Occipital lobe (tissue), 1 donor: ENCODE measurements at regions not wholly inside any gene's neighbourhood (a gene's known extent, or its start where the extent isn't known, plus 50 kb on each side); places are given as distances from the start of the nearest gene placed in this dataset.

Source experiments
- DNase-seq: peaks from one replicate; lab custom pipeline; 2025; lab: John Stamatoyannopoulos, UW

DNA sequence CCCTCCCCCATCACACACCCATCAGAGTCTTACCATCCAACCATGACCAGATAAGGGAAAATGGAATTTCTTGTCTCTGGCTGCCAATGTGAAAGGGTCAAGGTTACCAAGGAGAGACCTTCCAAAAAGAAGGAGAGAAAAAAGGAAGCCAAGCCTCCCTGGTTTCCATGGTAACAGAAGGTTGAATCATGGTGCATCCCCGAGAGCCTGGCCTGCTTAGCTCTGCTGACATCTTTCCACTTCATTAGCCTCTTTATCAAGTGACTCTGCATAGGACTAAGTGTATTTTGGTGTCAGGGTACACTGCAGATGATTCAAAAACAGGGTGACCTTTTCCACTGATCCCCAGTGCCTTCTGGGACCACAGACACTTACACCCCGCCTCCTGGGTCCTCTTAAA lies 225.7 kb upstream of the PPP2R3A start:
- DNase-seq: no peak

DNA sequence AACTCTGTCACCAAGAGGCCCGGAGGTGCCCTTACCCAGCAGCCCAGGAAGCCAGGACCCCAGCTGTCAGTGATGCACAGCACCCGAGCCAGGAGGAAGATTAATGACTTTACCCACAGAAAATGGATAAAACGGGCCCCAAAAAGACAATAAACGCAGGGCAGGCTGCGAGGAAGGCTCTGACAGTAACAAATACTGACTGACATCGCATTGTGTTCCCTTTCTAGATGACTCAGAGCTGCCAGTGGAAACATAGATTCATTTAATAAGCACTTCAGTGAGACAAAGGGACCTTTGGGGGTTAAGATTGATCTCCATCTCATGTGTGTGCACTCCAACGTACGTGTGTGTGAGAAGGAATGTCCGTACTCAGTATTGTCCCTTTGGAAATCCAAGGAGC lies 225.3 kb upstream of the PPP2R3A start:
- no peak for DNase-seq

DNA sequence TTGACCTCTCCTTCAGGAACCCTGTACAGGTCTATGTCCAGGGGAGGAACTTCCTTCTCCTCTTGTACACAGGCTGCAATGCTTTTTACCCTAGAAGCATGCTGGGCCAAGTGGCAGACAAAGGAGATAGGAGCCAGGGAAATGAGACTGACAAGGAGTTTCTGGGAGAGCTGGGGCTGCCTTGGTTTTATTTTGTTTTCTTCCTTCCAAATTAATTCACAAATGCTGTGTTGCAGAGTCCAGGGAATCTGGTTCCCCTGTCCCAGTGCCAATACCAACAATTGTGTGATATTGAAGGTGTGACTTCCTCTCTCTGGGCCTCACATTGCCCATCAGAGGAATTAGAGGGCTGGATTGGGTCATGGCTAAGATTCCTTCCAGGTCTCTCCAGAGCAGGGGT lies 224.8 kb upstream of the PPP2R3A start:
- DNase-seq: no peak

DNA sequence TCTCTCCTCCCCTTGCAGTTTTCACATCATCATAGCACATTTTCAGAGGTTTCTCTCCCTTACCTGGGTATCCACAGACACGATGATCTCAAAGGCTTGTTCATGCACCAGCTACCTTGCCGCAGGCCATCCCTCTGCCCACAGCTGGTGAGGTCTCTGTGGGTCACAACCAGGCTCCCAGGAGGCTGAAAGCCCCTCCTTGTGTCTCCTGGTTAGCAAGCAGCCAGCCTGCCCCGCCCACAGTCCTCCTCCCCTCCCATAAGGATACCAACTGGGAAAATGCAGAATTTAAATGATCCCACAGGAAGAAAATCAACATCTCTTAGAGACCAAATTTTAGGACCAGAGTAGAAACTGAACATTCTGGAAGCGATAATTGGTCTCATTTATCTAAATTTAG lies 213.5 kb upstream of the PPP2R3A start:
- no peak for DNase-seq

DNA sequence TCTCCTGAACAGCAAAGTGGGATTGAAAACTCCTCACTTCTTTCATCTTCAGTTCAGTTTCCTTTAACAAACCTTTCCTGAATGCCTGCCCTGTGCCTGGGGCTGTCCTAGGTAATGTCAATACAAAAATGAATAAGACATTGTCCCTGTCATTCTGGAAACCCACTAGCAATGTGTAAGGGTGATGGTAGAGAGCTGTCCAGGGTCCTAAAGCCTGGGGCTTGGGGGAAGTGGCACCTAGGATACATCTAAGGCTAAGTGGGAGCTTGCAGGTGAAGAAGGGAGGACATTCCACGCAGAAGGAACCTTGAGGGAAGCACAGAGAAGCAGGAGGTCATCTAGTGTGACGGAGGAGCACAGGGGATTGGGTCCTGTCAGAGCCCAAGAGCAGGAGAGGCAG lies 212.7 kb upstream of the PPP2R3A start:
- DNase-seq: no peak

DNA sequence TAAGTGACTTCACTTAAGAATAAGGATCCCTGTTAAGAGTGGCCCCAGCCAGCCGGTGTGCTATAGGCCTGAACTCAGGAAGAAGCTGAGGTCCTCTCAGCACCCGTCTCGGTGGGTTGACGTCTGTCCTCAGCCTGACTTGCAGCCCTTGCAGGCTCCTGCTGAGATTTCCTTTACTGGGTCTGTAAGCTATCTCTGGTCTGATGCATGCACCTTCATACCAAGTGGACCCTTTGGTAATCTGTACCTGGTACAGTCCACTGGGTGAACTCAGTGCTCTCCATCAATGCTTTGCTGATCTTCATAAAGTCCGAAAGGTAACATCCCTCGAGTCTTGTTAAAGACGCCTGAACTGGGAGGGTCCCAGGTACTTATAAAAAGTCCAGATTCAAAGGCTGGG lies 212.0 kb upstream of the PPP2R3A start:
- DNase-seq: no peak

DNA sequence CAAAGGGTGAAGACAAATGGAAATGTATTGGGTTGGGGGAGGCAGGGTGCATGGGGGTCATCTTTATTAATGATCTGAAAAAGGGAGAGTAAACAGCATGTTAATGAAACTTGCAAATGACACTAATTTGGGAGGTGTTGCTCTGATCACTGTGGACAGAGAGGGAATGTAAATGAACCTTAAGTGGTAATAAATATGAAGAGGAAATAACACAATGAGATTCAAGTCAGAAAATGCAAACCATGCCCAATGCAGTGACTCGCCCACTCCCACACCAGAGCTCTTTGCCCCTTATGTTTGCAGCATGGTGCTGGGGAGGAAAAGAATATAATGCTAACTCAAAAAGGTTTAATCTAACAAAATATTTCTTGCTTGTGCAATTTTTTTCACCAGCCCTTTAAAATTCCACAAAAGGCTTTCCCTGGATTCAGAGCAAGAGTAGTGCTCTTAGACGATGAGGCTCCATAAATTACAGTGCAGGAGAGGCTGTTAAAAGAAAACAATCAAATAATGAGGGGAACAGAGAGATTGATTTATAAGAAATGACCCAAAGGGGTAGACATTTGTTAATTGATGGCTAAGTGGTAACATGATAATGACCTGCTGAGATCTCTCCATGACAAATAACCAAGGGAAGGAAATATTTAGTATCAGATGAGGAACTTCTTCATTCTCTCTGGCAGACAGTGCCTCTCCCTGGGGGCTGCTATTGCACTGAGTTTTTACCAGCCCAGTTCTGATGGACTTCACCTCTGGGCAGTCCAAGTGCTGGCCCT lies 210.0 kb upstream of the PPP2R3A start:
- DNase-seq: no peak

DNA sequence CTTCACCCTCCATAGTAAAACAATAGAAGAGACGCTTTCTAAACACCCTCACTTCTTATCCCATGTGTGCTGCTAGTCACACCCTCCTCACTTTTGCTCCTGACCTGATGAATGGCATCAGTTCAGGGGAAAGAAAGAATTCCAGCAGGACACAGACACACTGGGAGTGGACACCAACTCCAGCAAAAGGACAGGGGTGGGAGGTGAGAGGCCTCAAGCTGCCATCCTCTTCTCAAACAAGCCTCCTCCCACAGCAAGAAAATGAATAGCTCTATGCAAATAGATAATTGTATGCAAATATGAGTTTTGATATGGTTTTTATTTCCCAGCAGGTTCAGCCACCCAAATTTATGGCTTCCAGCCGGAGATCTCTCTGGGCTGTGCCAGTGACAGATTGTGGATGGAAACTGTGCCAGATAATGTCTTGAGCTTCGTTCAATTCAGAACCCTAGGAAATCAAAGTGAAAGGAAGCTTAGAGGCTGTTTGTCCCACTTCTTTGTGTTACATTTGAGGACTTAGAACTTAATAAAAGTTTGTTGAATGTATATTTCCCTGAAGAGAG lies 209.3 kb upstream of the PPP2R3A start:
- no peak for DNase-seq

DNA sequence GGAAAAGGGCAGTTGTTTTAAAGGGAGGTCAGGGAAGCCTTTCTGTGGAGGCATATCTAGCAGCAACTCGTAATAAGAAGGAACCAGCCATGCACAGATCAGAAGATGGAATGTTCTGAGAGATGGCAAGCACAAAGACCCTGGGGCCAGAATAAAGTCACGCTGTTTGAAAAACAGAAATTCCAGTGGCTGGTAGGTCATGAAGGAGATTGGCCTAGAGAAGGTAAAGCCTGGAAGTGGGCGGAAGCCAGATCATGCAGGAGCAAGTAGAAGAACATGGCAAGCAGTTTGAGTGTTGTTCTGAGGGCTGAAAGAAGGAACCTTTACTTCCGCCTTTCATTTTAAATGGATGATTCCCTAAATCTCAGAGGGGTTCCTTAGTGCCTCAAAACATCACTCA lies 208.1 kb upstream of the PPP2R3A start:
- DNase-seq: no peak

DNA sequence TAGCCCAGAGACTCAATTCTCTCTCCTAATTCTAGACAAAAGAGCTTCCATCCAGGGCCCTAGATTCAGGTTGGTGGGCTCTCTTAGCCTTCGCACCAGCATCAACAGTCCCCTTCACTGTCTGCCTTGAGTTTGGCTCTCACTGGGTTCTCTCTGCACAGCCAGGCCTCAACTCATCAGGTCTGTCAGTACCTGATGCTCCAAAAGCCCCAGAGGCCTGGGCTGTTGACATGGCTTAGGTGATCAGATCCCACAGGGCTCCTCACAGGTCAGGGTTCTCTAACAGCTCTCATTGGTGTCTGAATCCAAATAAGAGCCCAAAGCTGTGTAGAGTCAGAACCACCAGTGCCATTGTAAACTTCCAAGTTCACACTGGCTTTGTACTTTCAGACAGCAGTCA lies 206.6 kb upstream of the PPP2R3A start:
- no peak for DNase-seq

DNA sequence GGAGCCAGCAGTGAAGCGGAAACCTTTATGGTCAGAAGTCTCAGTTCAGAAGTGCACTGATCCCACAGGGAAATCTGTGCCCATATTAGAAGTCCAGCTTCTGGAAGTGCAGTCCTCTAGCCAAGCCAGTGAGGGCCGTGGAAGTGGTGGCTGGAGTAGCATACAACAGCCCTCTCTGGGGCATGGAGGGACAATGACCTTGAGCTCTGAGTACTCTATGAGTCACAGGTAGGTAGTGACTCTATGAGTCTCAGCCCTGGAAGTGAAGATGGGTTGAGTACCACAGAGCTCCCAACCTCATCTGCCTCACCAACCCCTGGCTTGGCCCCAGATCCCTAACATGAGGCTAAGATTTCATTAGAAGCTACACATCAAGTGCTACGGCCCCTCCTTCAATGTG lies 205.9 kb upstream of the PPP2R3A start:
- DNase-seq: no peak

DNA sequence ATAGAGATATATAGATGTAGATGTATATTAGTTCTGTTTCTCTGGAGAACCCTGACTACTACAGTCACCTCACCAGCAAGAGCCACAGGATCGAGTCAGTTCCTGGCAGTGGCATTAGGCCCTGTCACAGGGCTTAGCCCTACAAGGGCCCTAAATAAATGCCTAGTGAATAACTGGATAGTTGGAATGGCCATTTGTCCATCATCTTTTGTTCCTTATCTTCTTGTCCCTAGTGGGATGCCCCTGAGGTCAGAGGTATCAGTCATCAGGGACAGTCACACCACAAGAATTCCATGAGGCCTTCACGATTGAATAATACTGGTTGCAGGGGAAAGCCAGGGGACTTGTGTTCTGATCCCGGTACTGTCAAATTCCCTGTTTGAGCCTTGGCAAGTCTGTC lies 204.9 kb upstream of the PPP2R3A start:
- no peak for DNase-seq

DNA sequence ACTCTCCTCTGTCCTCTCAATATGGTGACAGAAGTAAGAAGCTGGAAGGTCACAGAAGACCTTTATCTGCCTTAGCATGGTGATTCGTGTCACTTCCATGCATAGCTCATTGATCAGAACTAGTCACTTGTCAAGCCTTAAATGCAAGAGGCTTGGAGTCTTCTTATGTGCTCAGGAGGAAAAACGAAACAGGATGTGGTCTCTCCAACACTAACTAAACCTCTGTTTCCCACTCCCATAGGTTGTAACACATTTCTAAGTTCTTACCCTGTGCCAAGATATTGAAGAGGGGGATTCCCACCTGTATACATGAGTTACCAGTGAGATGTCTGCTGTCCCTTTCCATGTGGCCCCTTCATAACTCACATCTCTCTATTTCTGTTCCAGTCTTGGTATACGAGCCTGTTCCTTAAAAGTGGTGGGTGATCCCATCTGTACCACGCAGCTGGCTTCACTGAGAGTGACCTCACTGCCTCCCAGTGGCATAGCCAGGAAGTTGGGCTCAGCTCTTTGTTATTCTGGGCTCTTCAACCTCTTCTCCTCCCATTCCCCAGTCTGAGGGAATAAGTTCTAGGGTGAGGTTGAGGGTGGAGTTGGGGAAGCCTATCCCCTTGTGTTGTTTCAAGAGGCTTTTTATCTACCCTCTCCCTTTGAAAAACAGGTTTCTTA lies 203.2 kb upstream of the PPP2R3A start:
- DNase-seq: no peak

DNA sequence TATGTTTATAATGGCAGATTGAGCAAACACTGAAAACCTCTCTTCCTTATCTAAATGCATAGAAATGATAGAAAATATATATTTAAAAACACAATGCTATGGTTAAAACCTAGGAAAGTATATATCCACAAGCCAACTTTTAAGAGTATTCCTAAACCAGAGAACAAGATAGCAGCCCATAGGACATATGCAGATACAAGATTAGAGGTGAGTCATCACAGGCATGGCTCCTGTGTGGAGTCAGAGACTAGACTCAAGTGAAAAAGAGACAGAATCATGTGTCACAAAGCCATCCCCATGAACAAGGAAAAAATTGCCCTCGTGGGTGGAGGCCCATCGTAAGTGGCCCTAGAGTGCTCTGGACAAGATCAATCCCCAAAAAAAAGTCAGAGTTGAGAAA lies 199.4 kb upstream of the PPP2R3A start:
- DNase-seq: no peak

DNA sequence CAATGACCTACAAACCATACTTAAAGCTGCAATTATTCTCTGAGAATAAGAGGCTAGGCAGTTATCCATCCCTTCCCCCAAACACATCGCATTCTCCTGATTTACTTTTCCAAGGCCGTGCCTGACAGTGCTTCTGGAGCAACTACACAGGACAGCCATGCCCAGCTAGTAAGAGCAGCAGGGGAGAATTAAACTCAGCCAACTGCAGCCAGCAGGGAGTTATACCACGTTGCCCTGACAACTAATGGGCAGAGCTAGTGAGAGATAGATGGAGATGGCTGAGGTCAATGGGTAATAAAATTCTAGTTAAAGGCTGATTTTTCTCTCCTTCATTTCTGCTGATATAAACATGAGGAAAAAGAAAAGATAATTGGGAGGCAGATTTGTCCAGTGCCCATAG lies 193.8 kb upstream of the PPP2R3A start:
- DNase-seq: no peak

DNA sequence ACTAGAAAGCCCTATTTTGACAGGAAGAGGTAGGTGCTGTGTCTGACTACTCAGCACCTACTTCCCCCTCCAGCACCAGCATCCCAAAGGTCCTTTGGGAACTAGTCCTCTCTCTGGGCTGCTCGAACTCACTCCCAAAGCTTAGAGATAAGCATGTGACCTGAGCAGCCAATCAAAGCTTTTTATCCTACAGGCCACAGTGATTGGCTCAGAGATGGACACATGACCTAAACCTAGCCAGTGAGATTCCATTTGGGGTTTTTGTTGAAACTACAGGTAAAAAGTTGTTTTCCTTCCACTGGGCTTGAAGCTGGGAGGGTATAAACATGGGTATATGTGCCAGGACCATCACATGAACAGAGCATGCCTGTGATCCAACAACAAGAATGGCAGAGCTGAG lies 186.5 kb upstream of the PPP2R3A start:
- no peak for DNase-seq

DNA sequence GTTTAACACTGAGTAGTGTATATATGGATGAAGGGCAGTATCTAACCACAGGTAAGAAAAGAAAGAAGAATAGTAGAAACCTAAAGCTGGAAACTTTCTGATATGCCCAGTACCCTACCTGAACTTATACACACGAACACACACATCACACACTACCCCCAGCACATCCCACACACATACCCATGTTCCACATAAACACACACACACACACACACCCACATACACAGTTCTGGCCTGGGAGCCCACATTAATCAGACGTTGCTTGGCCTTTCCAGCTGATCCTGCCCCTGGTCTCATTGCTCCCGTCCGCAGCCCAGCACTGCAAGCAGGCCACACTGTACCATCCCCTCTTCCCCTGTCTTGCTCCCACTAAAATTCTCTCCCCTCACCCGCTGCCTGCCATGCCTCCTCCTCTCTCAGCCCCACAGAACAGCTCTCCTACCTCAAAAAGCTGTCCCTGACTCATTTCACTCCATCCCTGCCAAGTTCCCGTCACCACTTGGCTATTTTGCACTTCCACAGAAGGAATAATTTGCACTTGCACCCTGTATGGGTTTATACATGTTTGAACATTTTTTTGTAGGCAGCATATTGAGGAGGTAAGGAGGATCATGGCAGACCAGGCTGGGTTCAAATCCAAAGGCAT lies 185.8 kb upstream of the PPP2R3A start:
- peak; percentile 46 for DNase-seq

DNA sequence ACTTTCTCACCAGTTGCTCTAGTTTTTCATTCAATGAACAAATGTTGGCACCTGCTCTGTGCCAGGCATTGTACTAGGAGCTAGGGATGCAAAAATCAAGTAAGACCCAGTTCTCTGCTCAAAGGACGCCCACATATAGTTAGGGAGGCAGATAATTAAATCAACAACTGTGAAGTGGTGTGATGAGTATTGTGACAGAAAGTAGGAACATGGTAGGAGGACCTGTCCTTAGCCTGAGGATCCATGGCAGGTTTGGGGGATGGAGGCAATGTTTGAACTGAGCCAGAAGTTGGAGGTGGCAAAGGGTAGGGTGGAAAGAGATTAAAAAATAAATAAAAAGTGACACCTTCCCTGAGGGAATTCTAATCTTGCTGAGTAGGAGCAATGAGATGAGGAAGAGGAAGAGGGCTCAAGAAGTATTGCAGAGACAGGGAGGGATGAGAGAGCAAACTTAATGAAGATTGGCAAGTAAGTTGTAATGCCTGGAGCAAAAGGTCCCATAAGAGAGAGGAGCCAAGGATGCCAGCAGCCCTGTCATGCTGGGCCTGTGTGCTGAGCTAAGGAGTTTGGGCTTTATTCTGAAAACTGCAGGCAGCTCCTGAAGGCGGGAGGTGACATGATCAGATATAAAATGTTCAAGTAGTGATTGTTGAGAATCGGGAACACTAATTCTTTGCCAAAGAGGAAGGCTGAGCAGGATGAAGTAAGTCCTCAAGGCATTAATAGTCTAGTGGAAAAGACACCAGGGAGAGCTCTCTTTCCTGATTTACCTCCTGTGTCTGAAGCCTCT lies 184.3 kb upstream of the PPP2R3A start:
- no peak for DNase-seq

DNA sequence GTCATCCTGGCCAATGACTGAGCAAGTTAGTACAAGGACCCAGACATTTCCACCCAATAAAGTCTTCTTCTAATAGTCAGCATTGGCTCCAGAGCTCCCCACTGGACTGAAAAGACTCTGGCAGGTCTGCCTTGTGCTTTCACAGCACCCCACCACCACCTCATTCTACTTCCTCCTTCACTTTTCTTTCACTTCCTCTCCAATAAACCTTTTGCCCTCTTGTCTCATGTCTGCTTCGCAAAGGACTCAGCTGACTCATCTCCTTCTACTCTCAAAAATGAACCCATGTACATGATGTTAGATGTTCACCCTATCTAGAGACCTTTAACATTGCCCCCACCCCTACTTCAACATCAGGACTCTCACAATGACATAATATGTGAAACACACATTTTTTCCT lies 181.0 kb upstream of the PPP2R3A start:
- no peak for DNase-seq

DNA sequence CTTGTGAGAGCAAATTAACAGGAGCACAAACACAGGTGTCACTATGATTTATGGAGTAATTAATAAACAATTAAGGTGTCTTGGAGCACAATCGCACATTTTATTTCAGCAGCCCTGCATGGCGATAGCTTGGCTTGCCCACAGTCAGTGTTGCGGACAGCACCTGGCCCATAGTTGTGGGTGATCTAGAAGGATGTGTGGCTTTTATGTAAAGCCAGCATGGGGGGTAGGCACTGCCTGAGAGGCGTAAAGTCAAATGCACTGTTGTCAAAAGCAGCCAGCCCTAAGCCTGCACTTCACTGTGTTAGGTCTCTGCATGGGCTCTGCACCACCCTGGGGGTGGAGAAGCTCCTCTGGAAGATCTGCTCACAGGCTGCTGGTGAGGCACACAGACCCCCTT lies 177.4 kb upstream of the PPP2R3A start:
- no peak for DNase-seq

DNA sequence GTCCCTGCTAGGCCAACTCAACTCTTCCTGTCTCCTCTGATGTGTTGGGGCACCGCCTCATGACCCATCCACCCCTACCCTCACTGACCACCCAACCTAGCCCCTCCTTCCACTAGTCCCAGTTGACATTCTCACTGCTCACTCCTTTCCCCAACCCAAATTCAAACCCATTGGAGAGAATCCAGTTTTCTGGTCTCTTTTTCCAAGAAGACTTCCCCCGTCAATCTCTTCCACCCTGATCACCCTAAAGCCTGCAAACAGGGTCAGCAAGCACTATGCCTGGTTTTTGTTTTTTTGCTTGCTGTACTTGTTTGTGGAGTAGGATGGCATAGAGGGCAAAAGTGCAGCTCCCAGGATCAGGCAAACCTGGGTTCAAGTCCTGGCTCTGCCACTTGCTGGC lies 176.6 kb upstream of the PPP2R3A start:
- DNase-seq: no peak

DNA sequence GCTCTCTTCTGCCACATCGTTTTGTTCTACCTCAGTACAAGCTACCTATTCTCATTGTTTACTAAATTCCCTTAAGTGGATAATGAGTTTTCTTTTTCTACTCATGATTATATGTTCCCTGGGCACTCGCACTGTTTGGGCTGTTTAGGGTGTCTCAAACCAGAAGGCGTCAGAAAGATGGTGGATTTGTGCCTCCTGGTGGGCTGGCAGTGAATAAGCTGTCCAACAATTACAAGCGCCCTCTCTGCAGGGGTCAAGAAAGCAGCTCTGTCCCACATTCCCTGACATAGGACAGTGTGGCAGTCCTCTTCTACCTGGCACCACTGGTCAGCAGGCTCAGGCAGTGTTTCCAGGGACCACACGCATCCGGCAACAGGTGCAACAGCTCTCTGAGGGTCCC lies 173.4 kb upstream of the PPP2R3A start:
- no peak for DNase-seq
